Heart left ventricle (tissue), 13 donors: ENCODE measurements at regions not wholly inside any gene's neighbourhood (a gene's known extent, or its start where the extent isn't known, plus 50 kb on each side); places are given as distances from the start of the nearest gene placed in this dataset.

Experiments used
- POLR2A ChIP-seq, 2 donors: fragments of 450-650 bp; IDR thresholded peaks; one replicate each; pipeline ENCODE4 v1.6.1; 2017; ENCODE audit warnings: antibody characterized with exemption in 2 of 2, mild to moderate bottlenecking in 2 of 2, moderate library complexity in 2 of 2
- TF ChIP-seq, protein P1 (sequence below), 12 donors: fragments of 200-600 bp; sonication (generic) in 4 of 12; IDR thresholded peaks; one replicate each; pipeline versions ENCODE4 v1.5.0 to v1.8.0; 2018 to 2022; ENCODE audit warnings: antibody characterized with exemption in 12 of 12, mild to moderate bottlenecking in 5 of 12
- donor health status: ischemic (EF 13 %, LVEDD 7.1; RV severe dilation, severe dysfunction).
- donor health status: DM: no; HTN: yes; CAD: no.
- donor health status: DM: no; HTN: no; CAD: no.
- donor health status: ischemic (EF 25% LVEDD 6.9; RV normal size, moderate dysfunction).
- donor health status: ischemic (EF 25% LVEDD 5.7; RV mildly dilated, moderate dysfunction).
- donor health status: ischemic (EF 35%, LVEDD 5.7; RV mildly dilated, moderate dysfunction).
- donor health status: nonischemic (EF 11% LVEDD 7.7; RV severe dilation, severe dysfunction).
- donor health status: DM: yes; HTN: yes; CAD: no.
- donor health status: PGD.
- donor health status: ischemic (EF 29% LVEDD 5.4; RV normal size, mild dysfunction).
- donor health status: nonischemic (EF 23%, LVEDD 6.1; RV moderate dilation, normal function).

DNA sequence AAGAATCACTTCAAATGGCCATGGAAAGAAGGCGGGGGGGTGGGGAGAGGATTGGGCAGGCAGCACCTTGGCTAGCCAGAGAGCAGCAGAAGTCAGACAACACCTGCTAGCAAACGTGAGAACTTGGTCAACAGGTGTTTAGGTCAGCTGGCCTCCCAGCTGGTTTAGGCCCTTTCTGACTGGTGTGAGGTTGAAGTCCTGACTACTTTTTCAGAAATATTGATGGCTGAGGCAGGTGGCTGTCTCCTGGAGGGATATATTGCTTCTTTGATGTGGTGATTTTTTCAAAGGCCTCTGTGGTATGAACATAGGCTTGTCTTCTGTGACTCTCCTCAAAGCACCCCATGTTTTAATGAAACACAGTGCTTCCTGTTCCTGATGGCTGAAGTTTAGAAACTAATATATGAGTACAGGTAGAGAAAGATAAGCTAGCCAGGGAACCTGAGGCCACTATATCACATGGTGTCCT, 238.2 kb upstream of the SSTR1 start:
- TF ChIP-seq, protein P1, sequence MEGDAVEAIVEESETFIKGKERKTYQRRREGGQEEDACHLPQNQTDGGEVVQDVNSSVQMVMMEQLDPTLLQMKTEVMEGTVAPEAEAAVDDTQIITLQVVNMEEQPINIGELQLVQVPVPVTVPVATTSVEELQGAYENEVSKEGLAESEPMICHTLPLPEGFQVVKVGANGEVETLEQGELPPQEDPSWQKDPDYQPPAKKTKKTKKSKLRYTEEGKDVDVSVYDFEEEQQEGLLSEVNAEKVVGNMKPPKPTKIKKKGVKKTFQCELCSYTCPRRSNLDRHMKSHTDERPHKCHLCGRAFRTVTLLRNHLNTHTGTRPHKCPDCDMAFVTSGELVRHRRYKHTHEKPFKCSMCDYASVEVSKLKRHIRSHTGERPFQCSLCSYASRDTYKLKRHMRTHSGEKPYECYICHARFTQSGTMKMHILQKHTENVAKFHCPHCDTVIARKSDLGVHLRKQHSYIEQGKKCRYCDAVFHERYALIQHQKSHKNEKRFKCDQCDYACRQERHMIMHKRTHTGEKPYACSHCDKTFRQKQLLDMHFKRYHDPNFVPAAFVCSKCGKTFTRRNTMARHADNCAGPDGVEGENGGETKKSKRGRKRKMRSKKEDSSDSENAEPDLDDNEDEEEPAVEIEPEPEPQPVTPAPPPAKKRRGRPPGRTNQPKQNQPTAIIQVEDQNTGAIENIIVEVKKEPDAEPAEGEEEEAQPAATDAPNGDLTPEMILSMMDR (IDR thresholded peaks at IDR 0.05): no peak
- TF ChIP-seq POLR2A (IDR thresholded peaks at IDR 0.05): no peak
